Left renal cortex interstitium (tissue), 4 donors: ENCODE measurements at regions not wholly inside any gene's neighbourhood (a gene's known extent, or its start where the extent isn't known, plus 50 kb on each side); places are given as distances from the start of the nearest gene placed in this dataset.
"Not testable (repeated sequence)": the region's sequence is repeated elsewhere in the genome, so short reads cannot be mapped to it uniquely, and the experiment has no call there.

Experiments
- DNase-seq, 4 donors: peaks; one replicate each; pipeline ENCODE4 v3.0.0-alpha.2; 2013; ENCODE audit warnings: low read depth in 4 of 4, low spot score in 2 of 4, missing footprints in 1 of 4

DNA sequence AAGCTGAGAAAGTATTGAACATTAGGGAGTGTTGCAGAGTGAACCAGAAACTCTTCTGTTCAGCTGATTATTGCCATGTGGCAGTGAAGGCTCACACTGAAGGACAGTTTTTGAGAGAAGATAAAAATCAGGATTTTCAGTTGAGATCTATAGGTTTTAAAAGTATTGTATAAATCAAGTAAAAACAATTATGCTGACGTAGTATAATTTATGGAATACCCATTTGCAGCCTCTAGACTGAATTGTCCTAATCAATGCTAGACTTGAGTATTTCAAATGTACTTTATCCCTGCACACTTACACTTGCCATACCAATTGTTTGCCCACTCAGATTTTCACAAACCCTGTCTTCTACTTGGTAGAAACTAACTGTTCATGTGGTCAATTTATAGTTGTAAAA, 245.8 kb downstream of the FRK start:
- DNase-seq, result no peak

- no peak for DNase-seq
These were observed 249.2 kb downstream of the FRK start for GRCh38 chr6:115811541-115811940.

DNA sequence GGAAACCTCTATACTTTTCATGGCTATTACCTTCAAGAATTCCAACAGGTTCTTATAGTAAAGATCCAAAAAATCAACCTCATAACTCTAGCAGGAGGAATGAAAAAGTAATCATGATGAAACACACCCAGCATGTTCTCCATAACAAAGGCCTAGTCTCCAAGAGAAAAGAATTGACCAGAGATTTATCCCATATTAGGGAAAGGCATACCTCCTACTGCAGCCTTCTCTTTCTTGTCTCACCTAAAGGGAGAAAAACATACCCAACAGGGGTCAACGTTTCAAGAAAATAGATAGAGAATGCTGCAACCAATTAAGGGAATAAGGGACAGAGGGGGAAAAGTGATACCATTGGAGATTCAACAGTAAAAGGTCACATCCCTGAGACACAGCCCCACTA, 262.5 kb downstream of the FRK start:
- no peak for DNase-seq

DNA sequence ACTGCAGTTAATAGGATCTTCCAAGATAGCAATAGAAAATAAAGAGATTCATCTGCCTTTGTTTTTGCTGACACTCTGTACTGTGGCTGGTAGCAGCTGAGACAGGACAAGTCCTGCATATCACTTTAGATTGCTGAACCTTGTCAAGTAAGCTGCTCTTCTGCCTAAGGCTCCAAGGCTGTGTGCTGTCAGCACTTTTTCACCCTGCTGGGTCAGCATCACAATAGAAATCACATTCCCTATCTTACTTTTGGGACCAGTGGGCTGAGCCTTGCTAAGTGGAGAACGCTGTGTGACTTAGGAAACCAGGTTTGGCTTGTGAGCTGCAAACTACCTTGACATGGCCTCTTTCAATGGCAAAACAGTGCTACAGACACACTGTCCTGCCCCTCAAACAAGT, 263.9 kb downstream of the FRK start:
- DNase-seq, result no peak

GRCh38 chr6:115796061-115796460, 264.6 kb downstream of the FRK start:
- no peak for DNase-seq

DNA sequence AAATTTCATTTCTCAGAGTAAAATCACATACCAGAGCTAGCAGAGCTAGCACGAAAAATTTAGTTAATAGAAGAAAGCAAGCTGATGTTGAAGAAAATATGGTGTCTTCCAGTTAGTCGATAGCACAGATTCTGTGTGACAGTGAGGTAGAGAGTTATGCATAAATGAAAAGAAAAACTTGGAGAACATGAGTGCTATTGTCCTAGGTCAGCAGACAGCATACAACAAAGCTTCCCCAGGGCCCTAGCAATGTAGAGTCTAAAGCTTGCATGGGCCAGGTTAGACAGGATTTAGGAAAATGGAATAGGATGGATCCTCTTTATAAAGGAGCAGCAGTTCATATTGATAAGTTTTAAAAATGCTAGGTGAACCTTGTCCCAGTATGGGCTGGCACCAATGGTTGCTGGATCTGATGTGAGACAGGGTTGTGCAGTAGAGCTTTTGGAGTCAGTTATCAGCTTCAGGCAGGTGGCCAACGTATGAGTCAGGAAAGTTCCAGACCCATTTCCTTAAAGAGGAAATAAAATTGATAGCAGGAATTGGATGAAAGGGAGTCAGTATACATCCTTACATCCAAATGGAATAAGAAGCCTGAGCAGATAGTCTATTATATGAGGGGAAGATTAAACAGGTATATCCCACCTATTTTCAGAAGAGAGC, 277.2 kb downstream of the FRK start:
- DNase-seq, result no peak

- DNase-seq, result no peak
These were observed 278.1 kb downstream of the FRK start for GRCh38 chr6:115782612-115783011.

- no peak for DNase-seq
These were observed 286.9 kb downstream of the FRK start for GRCh38 chr6:115773741-115774140.

- no peak for DNase-seq
These were observed 289.8 kb downstream of the FRK start for GRCh38 chr6:115770851-115771250.

DNA sequence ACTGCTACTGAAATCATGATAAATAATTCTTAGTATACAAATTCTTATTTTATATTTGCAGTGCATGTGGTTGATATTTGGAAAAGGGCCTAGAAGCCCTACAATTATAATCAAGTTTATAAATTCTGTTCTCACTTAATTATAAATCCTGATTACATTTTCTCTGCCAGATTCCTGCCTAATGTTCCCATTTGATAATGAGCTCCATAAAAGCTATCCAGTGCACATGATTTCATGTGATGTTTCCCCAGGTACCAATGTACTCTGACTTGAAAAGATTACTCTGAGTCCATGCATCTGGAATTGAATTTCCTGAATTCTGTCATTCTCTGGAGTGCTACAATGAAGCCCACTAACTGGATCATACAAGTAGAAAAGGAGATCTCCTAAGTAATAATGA, 292.2 kb downstream of the FRK start:
- no peak for DNase-seq

DNA sequence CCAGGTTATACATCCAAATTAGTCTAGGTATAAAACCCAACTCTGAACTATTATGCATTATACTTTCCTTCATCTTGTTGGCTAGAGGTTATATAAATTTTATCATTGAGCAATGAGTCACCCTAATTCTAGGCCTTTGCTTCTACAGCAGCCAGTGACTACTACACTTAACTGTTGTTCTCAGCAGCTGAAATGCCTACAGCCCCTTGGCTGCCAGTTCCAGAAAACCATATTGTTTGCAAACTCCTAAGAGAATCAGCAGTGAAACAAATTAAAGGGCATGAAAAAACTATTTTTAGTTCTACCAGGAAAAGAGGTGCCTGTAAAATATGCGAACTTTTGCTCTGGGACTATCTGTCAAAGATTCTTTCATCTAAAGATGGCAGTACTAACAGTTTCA, 292.8 kb downstream of the FRK start:
- no peak for DNase-seq

DNA sequence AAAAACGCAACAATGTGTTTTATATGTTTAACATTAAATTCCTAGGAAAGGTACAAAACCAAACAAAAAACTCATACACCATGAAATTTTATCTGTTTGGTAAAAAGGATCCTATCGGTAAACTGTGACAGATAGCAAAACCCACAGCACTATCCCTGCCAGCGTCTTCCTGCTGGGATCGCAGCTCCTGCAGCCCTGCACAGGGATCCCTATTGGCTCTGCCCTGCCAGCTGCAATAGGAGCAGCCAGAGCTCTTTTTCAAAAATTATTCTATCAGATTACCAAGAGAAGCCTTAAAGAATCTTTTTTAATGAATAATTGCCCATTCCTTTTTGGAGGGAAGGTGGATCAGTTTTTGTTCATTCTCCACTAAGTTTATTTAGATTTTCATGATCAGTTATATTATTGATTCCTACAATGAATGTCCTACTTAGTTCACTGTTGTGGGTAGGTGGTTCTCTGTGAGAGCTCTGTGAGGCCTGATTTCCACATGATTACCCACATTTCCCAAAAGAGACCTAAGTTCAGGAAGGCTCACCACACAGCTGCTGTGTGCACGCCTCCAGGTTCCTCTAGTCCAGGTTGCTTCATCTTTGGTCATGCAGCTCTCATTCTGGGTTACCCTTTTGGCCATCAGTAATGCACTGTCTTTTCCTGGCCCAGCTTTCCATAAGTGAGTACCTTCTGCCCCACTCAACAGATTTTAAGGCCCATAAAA, 293.8 kb downstream of the FRK start:
- peak in 1 of 4 donors; percentile 3 for DNase-seq

- no peak for DNase-seq
These were observed 294.7 kb downstream of the FRK start for GRCh38 chr6:115765966-115766365.

- DNase-seq, result no peak
These were observed 301.6 kb downstream of the FRK start for GRCh38 chr6:115759051-115759450.

- DNase-seq, result no peak
These were observed 307.2 kb downstream of the FRK start for GRCh38 chr6:115753446-115753845.

GRCh38 chr6:115750946-115751345, 309.7 kb downstream of the FRK start:
- DNase-seq, result no peak

- no peak for DNase-seq
These were observed 310.4 kb downstream of the FRK start for GRCh38 chr6:115750292-115750691.

- no peak for DNase-seq
These were observed 313.0 kb downstream of the FRK start for GRCh38 chr6:115747719-115748118.

DNA sequence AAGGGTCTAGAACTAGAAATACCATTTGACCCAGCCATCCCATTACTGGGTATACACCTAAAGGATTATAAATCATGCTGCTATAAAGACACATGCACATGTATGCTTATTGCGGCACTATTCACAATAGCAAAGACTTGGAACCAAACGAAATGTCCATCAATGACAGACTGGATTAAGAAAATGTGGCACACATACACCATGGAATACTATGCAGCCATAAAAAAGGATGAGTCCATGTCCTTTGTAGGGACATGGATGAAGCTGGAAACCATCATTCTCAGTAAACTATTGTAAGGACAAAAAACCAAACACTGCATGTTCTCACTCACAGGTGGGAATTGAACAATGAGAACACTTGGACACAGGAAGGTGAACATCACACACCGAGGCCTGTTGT, 314.1 kb downstream of the FRK start:
- DNase-seq, result not testable (repeated sequence)

DNA sequence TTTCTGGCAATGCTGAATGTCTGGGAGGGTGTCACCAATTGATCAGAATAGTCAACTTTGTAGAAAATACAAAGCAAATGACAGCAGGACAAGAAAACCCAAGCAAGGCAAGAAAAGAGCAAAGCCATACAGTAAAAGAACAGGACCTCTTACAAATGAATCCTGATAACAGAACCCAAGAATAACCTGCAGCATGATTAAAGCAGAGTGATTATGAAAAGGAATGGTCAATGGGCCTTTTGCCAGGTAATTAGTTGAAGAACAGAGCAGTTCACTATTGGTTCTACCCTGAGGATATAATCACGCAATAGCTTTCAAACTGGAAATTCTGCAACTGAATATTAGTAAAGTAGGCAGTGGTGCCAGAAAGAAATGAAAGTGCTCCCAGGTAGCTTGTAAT, 319.8 kb downstream of the FRK start:
- DNase-seq, result no peak

GRCh38 chr6:115735610-115736009, 325.1 kb downstream of the FRK start:
- no peak for DNase-seq

- DNase-seq, result no peak
These were observed 327.3 kb downstream of the FRK start for GRCh38 chr6:115733426-115733825.

DNA sequence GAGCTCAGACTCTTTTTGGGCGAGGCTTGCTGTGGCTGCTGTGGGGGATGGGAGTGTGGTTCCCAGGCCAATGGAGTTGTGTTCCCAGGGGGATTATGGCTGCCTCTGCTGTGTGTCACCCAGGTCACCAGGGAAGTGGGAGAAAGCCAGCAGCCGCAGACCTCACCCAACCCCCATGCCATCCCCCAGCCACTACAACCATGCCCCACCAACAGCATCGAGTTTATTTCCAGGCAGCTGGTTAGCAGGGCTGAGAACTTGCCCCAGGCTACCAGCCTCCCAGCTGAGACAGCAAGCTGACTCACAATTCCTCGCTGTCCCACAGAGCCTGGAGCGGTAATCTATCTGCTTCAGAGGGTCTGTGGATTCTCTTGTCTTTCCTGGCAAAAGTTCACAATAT, 331.7 kb downstream of the FRK start:
- DNase-seq, result no peak
